Sigmoid colon (tissue), 6 donors: ENCODE measurements at regions not wholly inside any gene's neighbourhood (a gene's known extent, or its start where the extent isn't known, plus 50 kb on each side); places are given as distances from the start of the nearest gene placed in this dataset.

Source experiments
- DNase-seq: peaks from one replicate; pipeline ENCODE4 v3.0.0-alpha.2; 2019
- H3K27ac ChIP-seq, 4 donors: fragments of 200-600 bp; sonication (generic); one replicate each; pipeline ENCODE4 v1.5.1; 2016 to 2019; ENCODE audit warnings: mild to moderate bottlenecking in 1 of 4
- H3K27me3 ChIP-seq, 3 donors: fragments of 200-600 bp; sonication (generic); one replicate each; pipeline ENCODE4 v1.5.1; 2019; ENCODE audit warnings: mild to moderate bottlenecking in 1 of 3
- H3K36me3 ChIP-seq, 4 donors: fragments of 200-600 bp; sonication (generic); one replicate each; pipeline ENCODE4 v1.5.1; 2016 to 2019
- H3K4me1 ChIP-seq, 4 donors: fragments of 200-600 bp; sonication (generic); one replicate each; pipeline ENCODE4 v1.5.1; 2017 to 2019
- H3K4me3 ChIP-seq, 4 donors: fragments of 200-600 bp; sonication (generic); one replicate each; pipeline ENCODE4 v1.5.1; 2017 to 2019; ENCODE audit warnings: mild to moderate bottlenecking in 2 of 4, moderate library complexity in 1 of 4
- H3K9me3 ChIP-seq, 4 donors: fragments of 200-600 bp in 3 of 4; sonication (generic) in 3 of 4; one replicate each; pipeline versions ENCODE4 v1.5.1 to v1.6.1; 2013 to 2019
- EP300 ChIP-seq, 4 donors: sonication (generic); formaldehyde crosslinking; IDR thresholded peaks; one replicate each; pipeline ENCODE4 v1.6.1; 2017; ENCODE audit warnings: antibody characterized with exemption in 4 of 4
- POLR2A ChIP-seq, 2 donors: fragments of 450-650 bp; IDR thresholded peaks; one replicate each; pipeline ENCODE4 v1.6.1; 2016; ENCODE audit warnings: antibody characterized with exemption in 2 of 2, mild to moderate bottlenecking in 2 of 2, moderate library complexity in 2 of 2
- POLR2AphosphoS5 ChIP-seq, 4 donors: sonication (generic); formaldehyde crosslinking; IDR thresholded peaks; one replicate each; pipeline ENCODE4 v1.6.1; 2017; ENCODE audit warnings: antibody characterized with exemption in 4 of 4
- WGBS, 2 donors: extraction: QIAGEN DNeasy Blood & Tissue Kit; methylation state at CpG; one replicate each; pipeline ENCODE4 v1.1.7; 2013; 5-methylcytosine and 5-hydroxymethylcytosine counted together
- intact Hi-C: fragments of 100-400 bp; cut with DNase I; formaldehyde crosslinking; loops from one replicate; pipeline ENCODE4 v1.15.1; 2023
- TF ChIP-seq, protein P1 (sequence below), 4 experiments: fragments of 450-650 bp in 3 of 4; fragments of 200-600 bp in 1 of 4; IDR thresholded peaks; one replicate each; pipeline ENCODE4 v1.5.1; 2016 to 2019; ENCODE audit warnings: antibody characterized with exemption in 4 of 4, mild to moderate bottlenecking in 3 of 4, moderate library complexity in 2 of 4
- donor health status: healthy with polysubstance abuse.
- donor health status: healthy.

DNA sequence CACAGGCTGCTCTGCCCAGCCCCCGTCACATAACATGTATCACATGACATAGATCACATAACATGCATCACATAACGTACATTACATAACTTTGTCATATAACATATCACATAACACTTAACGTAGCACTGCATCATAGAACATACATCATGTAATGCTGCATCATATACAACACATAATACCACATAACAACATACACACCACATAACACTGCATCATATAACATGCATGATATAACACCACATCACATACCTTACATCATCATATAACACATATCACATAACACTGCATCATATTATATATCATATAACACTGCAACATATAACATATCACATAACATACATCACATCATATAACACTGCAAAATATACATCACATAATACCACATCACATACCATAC is 83.8 kb downstream of the AXIN2 start:
- H3K4me3 ChIP-seq: no peak overlapping the region
- H3K9me3 ChIP-seq: no peaks in the 10 kb centered on the region
- intact Hi-C loops: no loop called here
- 92 to 95% methylated on average over 3 of the region's 3 CpGs for WGBS, 2 donors
- no peak for DNase-seq
- no peaks in the 10 kb centered on the region for H3K27me3 ChIP-seq
- no peaks in the 10 kb centered on the region for H3K36me3 ChIP-seq
- TF ChIP-seq POLR2A (IDR thresholded peaks at IDR 0.05) (no peak), POLR2AphosphoS5 (IDR thresholded peaks at IDR 0.05) (no peak), EP300 (IDR thresholded peaks at IDR 0.05) (no peak)
- TF ChIP-seq, protein P1, sequence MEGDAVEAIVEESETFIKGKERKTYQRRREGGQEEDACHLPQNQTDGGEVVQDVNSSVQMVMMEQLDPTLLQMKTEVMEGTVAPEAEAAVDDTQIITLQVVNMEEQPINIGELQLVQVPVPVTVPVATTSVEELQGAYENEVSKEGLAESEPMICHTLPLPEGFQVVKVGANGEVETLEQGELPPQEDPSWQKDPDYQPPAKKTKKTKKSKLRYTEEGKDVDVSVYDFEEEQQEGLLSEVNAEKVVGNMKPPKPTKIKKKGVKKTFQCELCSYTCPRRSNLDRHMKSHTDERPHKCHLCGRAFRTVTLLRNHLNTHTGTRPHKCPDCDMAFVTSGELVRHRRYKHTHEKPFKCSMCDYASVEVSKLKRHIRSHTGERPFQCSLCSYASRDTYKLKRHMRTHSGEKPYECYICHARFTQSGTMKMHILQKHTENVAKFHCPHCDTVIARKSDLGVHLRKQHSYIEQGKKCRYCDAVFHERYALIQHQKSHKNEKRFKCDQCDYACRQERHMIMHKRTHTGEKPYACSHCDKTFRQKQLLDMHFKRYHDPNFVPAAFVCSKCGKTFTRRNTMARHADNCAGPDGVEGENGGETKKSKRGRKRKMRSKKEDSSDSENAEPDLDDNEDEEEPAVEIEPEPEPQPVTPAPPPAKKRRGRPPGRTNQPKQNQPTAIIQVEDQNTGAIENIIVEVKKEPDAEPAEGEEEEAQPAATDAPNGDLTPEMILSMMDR (IDR thresholded peaks at IDR 0.05): no peak
- no peak overlapping the region for H3K27ac ChIP-seq
- H3K4me1 ChIP-seq: peaks cover 0 to 7% (median 0%) of the 10 kb centered on the region in 4 donors

DNA sequence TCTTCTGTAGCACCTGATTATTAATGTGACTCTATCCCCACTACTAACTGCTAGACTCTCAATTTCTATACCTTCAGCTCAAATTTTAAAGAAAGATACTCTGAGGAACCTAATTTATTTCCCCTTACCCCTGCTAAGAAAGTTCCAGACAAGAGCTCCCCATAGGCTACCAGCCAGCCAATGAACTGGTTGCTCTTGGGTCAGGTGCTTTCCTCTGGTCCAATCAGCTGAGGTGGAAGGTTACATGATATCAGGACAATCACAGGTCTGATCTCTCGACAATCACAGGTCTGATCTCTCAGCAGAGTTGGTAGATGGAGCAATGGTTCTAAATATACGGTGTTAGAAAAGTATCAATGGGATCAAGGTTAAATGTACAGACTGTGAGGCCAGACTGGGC is 86.8 kb downstream of the AXIN2 start:
- no peaks in the 10 kb centered on the region for H3K36me3 ChIP-seq
- H3K27me3 ChIP-seq: no peaks in the 10 kb centered on the region
- TF ChIP-seq POLR2A (IDR thresholded peaks at IDR 0.05): no peak
- TF ChIP-seq, protein P1 (IDR thresholded peaks at IDR 0.05): no peak
- TF ChIP-seq POLR2AphosphoS5 (IDR thresholded peaks at IDR 0.05): no peak
- TF ChIP-seq EP300 (IDR thresholded peaks at IDR 0.05): no peak
- no peak overlapping the region for H3K27ac ChIP-seq
- no peak overlapping the region for H3K4me3 ChIP-seq
- no peaks in the 10 kb centered on the region for H3K9me3 ChIP-seq
- DNase-seq: no peak
- 87 to 92% methylated on average over 2 of the region's 2 CpGs for WGBS, 2 donors
- intact Hi-C loops: no loop called here
- peaks cover 0 to 13% (median 2%) of the 10 kb centered on the region in 4 donors for H3K4me1 ChIP-seq

DNA sequence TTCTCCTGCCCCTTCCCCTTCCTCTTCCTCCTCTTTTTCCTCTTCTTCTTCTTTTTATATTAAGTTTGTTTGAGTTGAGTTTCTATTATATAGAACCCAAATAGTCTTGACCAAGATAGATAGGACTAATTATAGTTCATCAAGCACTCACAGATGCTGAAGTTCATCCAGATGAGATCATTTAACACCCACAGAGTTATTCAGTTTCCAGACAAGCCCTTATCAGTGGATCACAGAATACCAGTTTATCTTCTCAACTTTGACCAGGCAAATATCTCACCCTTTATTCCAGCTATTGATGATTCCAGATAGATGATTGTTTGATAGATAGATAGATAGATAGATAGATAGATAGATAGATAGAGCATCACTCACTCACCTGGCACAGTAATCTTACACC is 87.5 kb downstream of the AXIN2 start:
- Histone ChIP-seq H3K36me3 (no peaks in the 10 kb centered on the region), H3K4me3 (no peak overlapping the region), H3K9me3 (no peaks in the 10 kb centered on the region), H3K27ac (no peak overlapping the region), H3K27me3 (no peaks in the 10 kb centered on the region), H3K4me1 (peaks cover 0 to 13% (median 2%) of the 10 kb centered on the region in 4 donors)
- no peak for DNase-seq
- intact Hi-C loops: no loop called here
- TF ChIP-seq POLR2AphosphoS5 (IDR thresholded peaks at IDR 0.05) (no peak), POLR2A (IDR thresholded peaks at IDR 0.05) (no peak), EP300 (IDR thresholded peaks at IDR 0.05) (no peak)
- TF ChIP-seq, protein P1 (IDR thresholded peaks at IDR 0.05): no peak

DNA sequence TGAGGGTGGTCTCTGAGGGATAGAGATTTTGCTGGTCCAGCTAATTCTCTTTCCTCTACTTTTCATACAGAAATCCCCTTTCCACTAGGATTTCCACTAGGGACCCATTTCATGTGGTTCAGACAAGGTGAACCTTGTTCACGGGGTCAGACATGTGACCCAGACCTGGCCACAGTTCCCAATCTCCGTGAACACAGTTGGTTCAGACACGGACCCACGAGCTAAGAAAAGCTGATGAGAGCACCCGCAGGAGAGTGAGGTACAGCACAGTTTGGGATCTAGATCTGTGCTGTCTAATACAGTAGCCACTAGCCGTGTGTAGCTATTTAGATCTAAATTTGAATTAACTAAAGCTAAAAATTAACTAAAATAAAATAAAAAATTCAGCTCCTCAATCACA is 88.1 kb downstream of the AXIN2 start:
- Histone ChIP-seq H3K4me1 (peaks cover 0 to 13% (median 2%) of the 10 kb centered on the region in 4 donors), H3K27me3 (no peaks in the 10 kb centered on the region), H3K4me3 (no peak overlapping the region), H3K9me3 (no peaks in the 10 kb centered on the region), H3K36me3 (no peaks in the 10 kb centered on the region), H3K27ac (peak overlapping the region in 1 of 4 donors; percentile 86)
- WGBS, 2 donors: 90 to 91% methylated on average over 6 of the region's 6 CpGs
- no peak for TF ChIP-seq POLR2A (IDR thresholded peaks at IDR 0.05)
- TF ChIP-seq, protein P1 (IDR thresholded peaks at IDR 0.05): no peak
- no peak for TF ChIP-seq EP300 (IDR thresholded peaks at IDR 0.05)
- TF ChIP-seq POLR2AphosphoS5 (IDR thresholded peaks at IDR 0.05): no peak
- intact Hi-C loops: no loop called here
- no peak for DNase-seq

DNA sequence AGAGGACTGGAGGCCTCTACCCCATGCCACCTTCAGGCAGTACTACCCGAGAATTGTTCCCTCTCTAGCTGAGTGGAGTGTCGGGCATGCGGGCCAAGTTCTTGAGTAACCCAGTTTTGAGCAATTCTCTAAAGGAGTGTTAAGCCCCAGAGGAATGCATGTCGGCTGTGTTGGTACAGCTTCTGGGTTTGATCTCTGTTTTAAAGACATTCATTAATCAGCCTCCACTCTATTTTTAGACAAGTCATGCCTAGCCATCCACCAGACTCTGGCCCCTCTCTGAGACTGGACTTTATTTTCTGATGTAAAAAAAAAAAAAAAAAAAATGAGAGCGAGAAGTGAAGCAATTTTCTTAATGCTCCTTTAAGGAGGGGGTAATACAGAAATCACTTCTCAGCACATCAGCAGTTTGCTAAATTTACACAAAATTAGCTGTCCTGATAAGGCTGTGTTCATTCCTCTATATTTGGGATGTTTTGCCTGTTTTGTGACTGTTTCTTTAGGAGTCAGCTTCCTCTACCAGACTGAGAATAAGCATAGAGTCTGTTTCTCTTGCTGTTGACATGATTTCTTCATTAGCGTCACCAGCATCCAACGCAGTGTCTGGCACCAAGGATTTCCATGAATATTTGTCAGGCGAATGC is 88.7 kb downstream of the AXIN2 start:
- DNase-seq: no peak

More for the DNA sequence above, 88.7 kb downstream of the AXIN2 start:
- intact Hi-C loops: no loop called here
- no peak overlapping the region for H3K4me3 ChIP-seq
- WGBS, 2 donors: 83 to 93% methylated on average over 8 of the region's 8 CpGs
- no peaks in the 10 kb centered on the region for H3K36me3 ChIP-seq
- H3K27ac ChIP-seq: peak overlapping the region in 1 of 4 donors; percentile 86
- no peaks in the 10 kb centered on the region for H3K9me3 ChIP-seq
- H3K27me3 ChIP-seq: no peaks in the 10 kb centered on the region
- TF ChIP-seq POLR2AphosphoS5 (IDR thresholded peaks at IDR 0.05) (peak in 1 of 4 donors; percentile 48), POLR2A (IDR thresholded peaks at IDR 0.05) (no peak)
- H3K4me1 ChIP-seq: peaks cover 0 to 13% (median 2%) of the 10 kb centered on the region in 4 donors
